ENCODE measurements at regions not wholly inside any gene's neighbourhood (a gene's known extent, or its start where the extent isn't known, plus 50 kb on each side); places are given as distances from the start of the nearest gene placed in this dataset.

GRCh38 chr2:156704617-156705016, 268.4 kb downstream of the GPD2 start:
- intact Hi-C loops (cut with DNase I), result no loop called here
- 63 to 73% (median 68%) methylated on average over 3 of the region's 3 CpGs for WGBS, 4 donors
- no peak for DNase-seq

GRCh38 chr2:156706576-156706975, 270.4 kb downstream of the GPD2 start:
- H3K27me3 ChIP-seq, result no peaks in the 10 kb centered on the region
- no peaks in the 10 kb centered on the region for H3K4me1 ChIP-seq (replicated peaks in 1 of 2)
- WGBS, 4 donors, result 58 to 67% (median 59%) methylated on average over 2 of the region's 2 CpGs
- no peaks in the 10 kb centered on the region for H3K9me3 ChIP-seq (replicated peaks in 1 of 3)
- intact Hi-C loops (cut with DNase I), result no loop called here
- no peak for DNase-seq
- TF ChIP-seq CTCF (IDR thresholded peaks at IDR 0.05) (no peak), POLR2A (IDR thresholded peaks at IDR 0.05) (no peak)
- no peaks in the 10 kb centered on the region for H3K36me3 ChIP-seq (replicated peaks in 1 of 2)
- H3K4me3 ChIP-seq, result no peak overlapping the region
- H3K27ac ChIP-seq, result no peak overlapping the region

More at GRCh38 chr2:156704617-156705016, 268.4 kb downstream of the GPD2 start:
- H3K9me3 ChIP-seq (replicated peaks in 1 of 3), result no peaks in the 10 kb centered on the region
- no peak overlapping the region for H3K4me3 ChIP-seq
- H3K36me3 ChIP-seq (replicated peaks in 1 of 2), result no peaks in the 10 kb centered on the region
- peak overlapping the region in 2 of 5 donors; percentile 32 to 58 for H3K27ac ChIP-seq
- no peaks in the 10 kb centered on the region for H3K4me1 ChIP-seq (replicated peaks in 1 of 2)
- no peaks in the 10 kb centered on the region for H3K27me3 ChIP-seq
- TF ChIP-seq CTCF (IDR thresholded peaks at IDR 0.05), result no peak
- no peak for TF ChIP-seq POLR2A (IDR thresholded peaks at IDR 0.05)

GRCh38 chr2:156708051-156708450, 271.9 kb downstream of the GPD2 start:
- no peak for DNase-seq
- Histone ChIP-seq H3K4me1 (replicated peaks in 1 of 2) (no peaks in the 10 kb centered on the region), H3K27ac (no peak overlapping the region), H3K4me3 (no peak overlapping the region), H3K36me3 (replicated peaks in 1 of 2) (no peaks in the 10 kb centered on the region), H3K27me3 (no peaks in the 10 kb centered on the region), H3K9me3 (replicated peaks in 1 of 3) (no peaks in the 10 kb centered on the region)
- 86 to 96% (median 88%) methylated on average over 2 of the region's 2 CpGs for WGBS, 4 donors
- intact Hi-C loops (cut with DNase I), result no loop called here
- no peak for TF ChIP-seq POLR2A (IDR thresholded peaks at IDR 0.05)

- H3K4me3 ChIP-seq, result no peak overlapping the region
- no peak for TF ChIP-seq POLR2A (IDR thresholded peaks at IDR 0.05)
- no peak for TF ChIP-seq CTCF (IDR thresholded peaks at IDR 0.05)
- intact Hi-C loops (cut with DNase I), result no loop called here
- no peak overlapping the region for H3K27ac ChIP-seq
- no peaks in the 10 kb centered on the region for H3K27me3 ChIP-seq
- no peaks in the 10 kb centered on the region for H3K36me3 ChIP-seq (replicated peaks in 1 of 2)
- no peak for DNase-seq
- no peaks in the 10 kb centered on the region for H3K9me3 ChIP-seq (replicated peaks in 1 of 3)
- no peaks in the 10 kb centered on the region for H3K4me1 ChIP-seq (replicated peaks in 1 of 2)
- 85 to 89% (median 87%) methylated on average over 4 of the region's 4 CpGs for WGBS, 4 donors
These were observed 272.9 kb downstream of the GPD2 start for GRCh38 chr2:156709091-156709490.

- H3K36me3 ChIP-seq (replicated peaks in 1 of 2), result no peaks in the 10 kb centered on the region
- intact Hi-C loops (cut with DNase I), result no loop called here
- no peak for TF ChIP-seq CTCF (IDR thresholded peaks at IDR 0.05)
- no peak for TF ChIP-seq POLR2A (IDR thresholded peaks at IDR 0.05)
- no peak for DNase-seq
- no peak overlapping the region for H3K4me3 ChIP-seq
- no peaks in the 10 kb centered on the region for H3K4me1 ChIP-seq (replicated peaks in 1 of 2)
- no peaks in the 10 kb centered on the region for H3K27me3 ChIP-seq
- H3K27ac ChIP-seq, result no peak overlapping the region
- WGBS, 4 donors, result 42 to 49% (median 44%) methylated on average over 3 of the region's 3 CpGs
- H3K9me3 ChIP-seq (replicated peaks in 1 of 3), result no peaks in the 10 kb centered on the region
These were observed 282.9 kb downstream of the GPD2 start for GRCh38 chr2:156719036-156719435.

Data from adrenal gland (tissue), 9 donors.